ENCODE measurements at regions not wholly inside any gene's neighbourhood (a gene's known extent, or its start where the extent isn't known, plus 50 kb on each side); places are given as distances from the start of the nearest gene placed in this dataset.
A peak's percentile ranks its signal among the peaks of the same experiment; 100 is the strongest.

GRCh38 chr5:91541696-91542095, 158.6 kb upstream of the ARRDC3 start:
- no peak for TF ChIP-seq POLR2A (IDR thresholded peaks at IDR 0.05; ENCODE audit: low read depth, low read length)
- no peak for TF ChIP-seq POLR2AphosphoS5 (IDR thresholded peaks at IDR 0.05; ENCODE audit: insufficient read depth, low read depth, low read length)
- TF ChIP-seq CTCF (IDR thresholded peaks at IDR 0.05; ENCODE audit: extremely low read depth in 1 of 2, insufficient read depth in 1 of 2, low read depth in 1 of 2, low read length in 2 of 2), result no peak
- no peak for TF ChIP-seq GATA2 (IDR thresholded peaks at IDR 0.05; ENCODE audit: insufficient read depth, insufficient read length, low read depth, low read length)
- peak; percentile 28 for TF ChIP-seq JUN (IDR thresholded peaks at IDR 0.05; ENCODE audit: borderline replicate concordance, insufficient read depth, insufficient read length, low read depth)
- TF ChIP-seq EZH2 (IDR thresholded peaks at IDR 0.05; ENCODE audit: borderline replicate concordance, low read depth, low read length, severe bottlenecking), result no peak

Data from endothelial cell of umbilical vein (primary cell).